Neural cell (in vitro differentiated cells): ENCODE measurements at regions not wholly inside any gene's neighbourhood (a gene's known extent, or its start where the extent isn't known, plus 50 kb on each side); places are given as distances from the start of the nearest gene placed in this dataset.

ENCODE experiments used
- H2AFZ ChIP-seq: fragments of 200-600, 300-800 bp; sonication (generic), shearing (Covaris generic); 2 replicates; pipeline ENCODE4 v1.6.0; 2014; ENCODE audit warnings: low read depth, mild to moderate bottlenecking, antibody characterized with exemption, low read length, moderate library complexity
- H3F3A ChIP-seq: fragments of 200-600 bp; shearing (Covaris generic); 2 replicates; pipeline ENCODE4 v1.6.1; 2016; ENCODE audit warnings: mild to moderate bottlenecking, moderate library complexity, mixed read lengths, antibody characterized with exemption, low read length; ENCODE audit not compliant: insufficient read depth, poor library complexity, severe bottlenecking
- H3K27ac ChIP-seq: fragments of 200-600, 300-800 bp; sonication (generic), shearing (Covaris generic); 2 replicates; pipeline ENCODE4 v1.5.1; 2014; ENCODE audit warnings: mild to moderate bottlenecking, low read length, moderate library complexity
- H3K27me3 ChIP-seq: fragments of 300-800, 200-600 bp; sonication (generic), shearing (Covaris generic); 2 replicates; pipeline ENCODE4 v1.6.0; 2014; ENCODE audit warnings: mild to moderate bottlenecking, low read depth, low read length, moderate library complexity; ENCODE audit not compliant: insufficient read depth
- H3K36me3 ChIP-seq: fragments of 300-800, 200-600 bp; sonication (generic), shearing (Covaris generic); 2 replicates; pipeline ENCODE4 v1.5.1; 2014; ENCODE audit warnings: mild to moderate bottlenecking, antibody characterized with exemption, low read length, moderate library complexity; ENCODE audit not compliant: insufficient read depth
- H3K4me2 ChIP-seq: fragments of 300-800, 200-600 bp; sonication (generic), shearing (Covaris generic); 2 replicates; pipeline ENCODE4 v1.6.0; 2014; ENCODE audit warnings: mild to moderate bottlenecking, low read length
- H3K4me3 ChIP-seq: fragments of 300-800, 200-600 bp; sonication (generic), shearing (Covaris generic); 2 replicates; pipeline ENCODE4 v1.5.1; 2014; ENCODE audit warnings: mild to moderate bottlenecking, low read length, moderate library complexity
- H3K79me2 ChIP-seq: fragments of 200-600 bp; shearing (Covaris generic); replicated peaks from 2 replicates; pipeline ENCODE4 v1.6.0; 2014; ENCODE audit warnings: mild to moderate bottlenecking, low read length, moderate library complexity; ENCODE audit not compliant: insufficient read depth
- H3K9ac ChIP-seq: fragments of 300-800, 200-600 bp; sonication (generic), shearing (Covaris generic); 2 replicates; pipeline ENCODE4 v1.6.1; 2016; ENCODE audit warnings: mild to moderate bottlenecking, low read length, mixed read lengths
- H3K9me2 ChIP-seq: fragments of 200-600 bp; shearing (Covaris generic); 2 replicates; pipeline ENCODE4 v1.6.1; 2016; ENCODE audit warnings: mild to moderate bottlenecking, low read length, mixed read lengths; ENCODE audit not compliant: insufficient read depth
- H3K9me3 ChIP-seq: fragments of 200-600, 300-800 bp; sonication (generic), shearing (Covaris generic); 2 replicates; pipeline ENCODE4 v1.6.1; 2016; ENCODE audit warnings: mild to moderate bottlenecking, mixed run types, low read length, moderate library complexity, mixed read lengths
- H4K20me1 ChIP-seq: fragments of 200-600 bp; shearing (Covaris generic); 2 replicates; pipeline ENCODE4 v1.6.1; 2016; ENCODE audit warnings: mild to moderate bottlenecking, mixed run types; ENCODE audit not compliant: insufficient read depth
- CTCF ChIP-seq: fragments of 450-650 bp; IDR thresholded peaks from 2 replicates; pipeline ENCODE4 v1.5.1; 2014; ENCODE audit warnings: antibody characterized with exemption, mild to moderate bottlenecking, moderate library complexity; ENCODE audit not compliant: poor library complexity, severe bottlenecking
- EP300 ChIP-seq: fragments of 450-650 bp; conservative IDR thresholded peaks from 2 replicates; pipeline ENCODE4 v1.6.1; 2014; ENCODE audit warnings: antibody characterized with exemption, mild to moderate bottlenecking, moderate library complexity; ENCODE audit not compliant: poor library complexity, severe bottlenecking
- EZH2 ChIP-seq: fragments of 200-600, 300-800 bp; shearing (Covaris generic), sonication (generic); IDR thresholded peaks from 2 replicates; pipeline ENCODE4 v1.6.1; 2014; ENCODE audit warnings: antibody characterized with exemption, low read length, borderline replicate concordance, mild to moderate bottlenecking; ENCODE audit not compliant: insufficient read depth, poor library complexity, severe bottlenecking
- MXI1 ChIP-seq: fragments of 450-650 bp; conservative IDR thresholded peaks from 2 replicates; pipeline ENCODE4 v1.6.1; 2014; ENCODE audit warnings: antibody characterized with exemption, mild to moderate bottlenecking; ENCODE audit not compliant: poor library complexity, severe bottlenecking
- POLR2AphosphoS5 ChIP-seq: IDR thresholded peaks from 2 replicates; pipeline ENCODE4 v1.6.1; 2012
- RAD21 ChIP-seq: fragments of 450-650 bp; conservative IDR thresholded peaks from 2 replicates; pipeline ENCODE4 v1.6.1; 2014; ENCODE audit warnings: antibody characterized with exemption, mild to moderate bottlenecking, moderate library complexity
- REST ChIP-seq: IDR thresholded peaks from 2 replicates; pipeline ENCODE4 v1.6.1; 2012; ENCODE audit warnings: borderline replicate concordance
- SMC3 ChIP-seq: fragments of 450-650 bp; conservative IDR thresholded peaks from 2 replicates; pipeline ENCODE4 v1.6.1; 2014; ENCODE audit warnings: antibody characterized with exemption, mild to moderate bottlenecking, moderate library complexity; ENCODE audit not compliant: poor library complexity
- TAF1 ChIP-seq: IDR thresholded peaks from 2 replicates; pipeline ENCODE4 v1.6.1; 2012; ENCODE audit warnings: low read depth

- Histone ChIP-seq H3K27me3 (no peaks in the 10 kb centered on the region), H3K79me2 (no peaks in the 10 kb centered on the region), H2AFZ (no peak overlapping the region), H3K27ac (no peak overlapping the region), H3K9me3 (no peaks in the 10 kb centered on the region), H3K4me2 (no peak overlapping the region), H3K36me3 (no peaks in the 10 kb centered on the region), H4K20me1 (no peaks in the 10 kb centered on the region), H3F3A (no peaks in the 10 kb centered on the region), H3K9me2 (no peaks in the 10 kb centered on the region), H3K9ac (peak overlapping the region; percentile 9), H3K4me3 (no peak overlapping the region)
- TF ChIP-seq CTCF (no peak), REST (no peak), EP300 (no peak), SMC3 (no peak), EZH2 (no peak), TAF1 (no peak), POLR2AphosphoS5 (no peak), MXI1 (no peak), RAD21 (no peak)
Measured at GRCh38 chr5:174211277-174211626, 165.7 kb downstream of the NSG2 start.

GRCh38 chr5:174217527-174217926, 172.0 kb downstream of the NSG2 start:
- no peaks in the 10 kb centered on the region for H3K79me2 ChIP-seq
- no peak overlapping the region for H3K4me2 ChIP-seq
- H3K27ac ChIP-seq = no peak overlapping the region
- H3K9me2 ChIP-seq = no peaks in the 10 kb centered on the region
- no peaks in the 10 kb centered on the region for H3K36me3 ChIP-seq
- no peak overlapping the region for H2AFZ ChIP-seq
- no peak for TF ChIP-seq EP300
- TF ChIP-seq EZH2 = no peak
- TF ChIP-seq RAD21 = no peak
- no peaks in the 10 kb centered on the region for H4K20me1 ChIP-seq
- H3F3A ChIP-seq = no peaks in the 10 kb centered on the region
- no peak overlapping the region for H3K9ac ChIP-seq
- H3K27me3 ChIP-seq = no peaks in the 10 kb centered on the region
- no peak overlapping the region for H3K4me3 ChIP-seq
- H3K9me3 ChIP-seq = no peaks in the 10 kb centered on the region

- Histone ChIP-seq H2AFZ (no peak overlapping the region), H3K27ac (no peak overlapping the region), H3K4me2 (no peak overlapping the region), H3K9me2 (no peaks in the 10 kb centered on the region), H3F3A (no peaks in the 10 kb centered on the region), H4K20me1 (no peaks in the 10 kb centered on the region), H3K4me3 (no peak overlapping the region), H3K9ac (no peak overlapping the region), H3K36me3 (no peaks in the 10 kb centered on the region), H3K79me2 (no peaks in the 10 kb centered on the region), H3K9me3 (no peaks in the 10 kb centered on the region), H3K27me3 (no peaks in the 10 kb centered on the region)
- no peak for TF ChIP-seq EP300
- TF ChIP-seq MXI1 = no peak
Measured at GRCh38 chr5:174218162-174218561, 172.7 kb downstream of the NSG2 start.
